Upper lobe of right lung (tissue), 1 donor: ENCODE measurements at regions not wholly inside any gene's neighbourhood (a gene's known extent, or its start where the extent isn't known, plus 50 kb on each side); places are given as distances from the start of the nearest gene placed in this dataset. TPM values are rescaled to one million over a fixed set of nuclear protein-coding genes. Genes with fewer than 3 reads are reported as not detected.

ENCODE experiments used
- ATAC-seq: fragments of 200-7000 bp; cut with Tn5 transposase; one replicate; pipeline ENCODE4 v1.9.1; 2020; ENCODE audit warnings: mild to moderate bottlenecking, moderate library complexity
- DNase-seq: peaks from one replicate; pipeline ENCODE4 v3.0.0-alpha.2; 2020
- H3K27ac ChIP-seq: fragments of 200-600 bp; one replicate; pipeline ENCODE4 v1.8.0; 2022
- H3K27me3 ChIP-seq: fragments of 200-600 bp; one replicate; pipeline ENCODE4 v1.8.0; 2022; ENCODE audit warnings: mild to moderate bottlenecking
- H3K36me3 ChIP-seq: fragments of 200-600 bp; one replicate; pipeline ENCODE4 v1.8.0; 2022
- H3K4me1 ChIP-seq: fragments of 200-600 bp; one replicate; pipeline ENCODE4 v1.8.0; 2022
- H3K4me3 ChIP-seq: fragments of 200-600 bp; one replicate; pipeline ENCODE4 v1.8.0; 2022; ENCODE audit warnings: mild to moderate bottlenecking
- H3K9me3 ChIP-seq: fragments of 200-600 bp; one replicate; pipeline ENCODE4 v1.8.0; 2022
- CTCF ChIP-seq: fragments of 200-600 bp; IDR thresholded peaks from one replicate; pipeline ENCODE4 v1.8.0; 2022; ENCODE audit warnings: antibody characterized with exemption
- intact Hi-C: fragments of 100-400 bp; cut with DNase I; formaldehyde crosslinking; loops from one replicate; pipeline ENCODE4 v1.11.0; 2022
- microRNA-seq: library from miRNA; unstranded; fragments of <30 nt; microRNA quantifications from one replicate; pipeline ENCODE4 v1.2.0, GENCODE V29; 2020; ENCODE audit warnings: borderline microRNAs expressed
- donor health status: DM: no; HTN: yes; CAD: no; lungs with severe emphysema.

GRCh38 chr4:37160653-37161052, 83.9 kb upstream of the NWD2 start:
- no peaks in the 10 kb centered on the region for H3K9me3 ChIP-seq
- ATAC-seq (no peak), DNase-seq (no peak)
- no peak for TF ChIP-seq CTCF
- H3K27me3 ChIP-seq = no peaks in the 10 kb centered on the region
- H3K27ac ChIP-seq = no peak overlapping the region
- intact Hi-C loops = no loop called here
- no peak overlapping the region for H3K4me3 ChIP-seq
- no peaks in the 10 kb centered on the region for H3K36me3 ChIP-seq
- no peaks in the 10 kb centered on the region for H3K4me1 ChIP-seq

- no peak overlapping the region for H3K27ac ChIP-seq
- TF ChIP-seq CTCF = no peak
- H3K36me3 ChIP-seq = no peaks in the 10 kb centered on the region
- no peak for DNase-seq
- ATAC-seq = no peak
- no peaks in the 10 kb centered on the region for H3K9me3 ChIP-seq
- intact Hi-C loops = no loop called here
- no peak overlapping the region for H3K4me3 ChIP-seq
- no peaks in the 10 kb centered on the region for H3K27me3 ChIP-seq
- no peaks in the 10 kb centered on the region for H3K4me1 ChIP-seq
Measured at GRCh38 chr4:37165844-37166243, 78.7 kb upstream of the NWD2 start.

- Histone ChIP-seq H3K27ac (no peak overlapping the region), H3K27me3 (no peaks in the 10 kb centered on the region), H3K4me1 (no peaks in the 10 kb centered on the region), H3K36me3 (no peaks in the 10 kb centered on the region), H3K4me3 (no peak overlapping the region), H3K9me3 (no peaks in the 10 kb centered on the region)
- ATAC-seq (no peak), DNase-seq (no peak)
- intact Hi-C loops = no loop called here
- TF ChIP-seq CTCF = no peak
Measured at GRCh38 chr4:37169956-37170355, 74.6 kb upstream of the NWD2 start.

- ATAC-seq = no peak
- H3K9me3 ChIP-seq = no peaks in the 10 kb centered on the region
- no peak overlapping the region for H3K4me3 ChIP-seq
- H3K27me3 ChIP-seq = no peaks in the 10 kb centered on the region
- no peaks in the 10 kb centered on the region for H3K36me3 ChIP-seq
- no peaks in the 10 kb centered on the region for H3K4me1 ChIP-seq
- DNase-seq = no peak
- intact Hi-C loops = no loop called here
- no peak for TF ChIP-seq CTCF
- no peak overlapping the region for H3K27ac ChIP-seq
Measured at GRCh38 chr4:37188100-37188499, 56.4 kb upstream of the NWD2 start.

Small RNA genes lying in the stretch of these regions (microRNA-seq; reads per million reads assigned to microRNA genes)
- not detected for gene MIR1255B1
